KMS-11 (cell line): ENCODE measurements at regions not wholly inside any gene's neighbourhood (a gene's known extent, or its start where the extent isn't known, plus 50 kb on each side); places are given as distances from the start of the nearest gene placed in this dataset.

Experiments used
- H2AFZ ChIP-seq: fragments of 200-600 bp; sonication (generic); 2 replicates; pipeline ENCODE4 v1.6.1; 2016; ENCODE audit warnings: antibody characterized with exemption, mixed run types, low read depth
- H3K27ac ChIP-seq: fragments of 200-600 bp; sonication (generic); 2 replicates; pipeline ENCODE4 v1.6.1; 2016; ENCODE audit warnings: mild to moderate bottlenecking, mixed run types
- H3K27me3 ChIP-seq: fragments of 200-600 bp; sonication (generic); 2 replicates; pipeline ENCODE4 v1.6.1; 2017; ENCODE audit warnings: mild to moderate bottlenecking, low read depth, mixed run types, moderate library complexity; ENCODE audit not compliant: insufficient read depth
- H3K36me3 ChIP-seq: fragments of 200-600 bp; sonication (generic); 2 replicates; pipeline ENCODE4 v1.6.1; 2017; ENCODE audit warnings: mild to moderate bottlenecking, mixed run types; ENCODE audit not compliant: insufficient read depth
- H3K4me1 ChIP-seq: fragments of 200-600 bp; sonication (generic); 2 replicates; pipeline ENCODE4 v1.6.1; 2016; ENCODE audit warnings: mild to moderate bottlenecking, low read depth, mixed run types; ENCODE audit not compliant: poor library complexity, severe bottlenecking
- H3K4me2 ChIP-seq: fragments of 200-600 bp; sonication (generic); 2 replicates; pipeline ENCODE4 v1.7.0; 2016; ENCODE audit warnings: mild to moderate bottlenecking, mixed run types
- H3K4me3 ChIP-seq: fragments of 200-600 bp; sonication (generic); IDR thresholded peaks from 2 replicates; pipeline ENCODE4 v1.6.1; 2017; ENCODE audit warnings: low read depth, low read length, mixed read lengths; ENCODE audit not compliant: insufficient read depth
- H3K79me2 ChIP-seq: fragments of 200-600 bp; sonication (generic); 2 replicates; pipeline ENCODE4 v1.6.1; 2016; ENCODE audit warnings: low read depth, mixed run types; ENCODE audit not compliant: insufficient read depth
- H3K9ac ChIP-seq: fragments of 200-600 bp; sonication (generic); 2 replicates; pipeline ENCODE4 v1.6.1; 2016; ENCODE audit warnings: mild to moderate bottlenecking, mixed run types
- H4K20me1 ChIP-seq: fragments of 200-600 bp; sonication (generic); 2 replicates; pipeline ENCODE4 v1.6.1; 2016; ENCODE audit warnings: mild to moderate bottlenecking, mixed run types; ENCODE audit not compliant: insufficient read depth
- TF ChIP-seq, protein P1 (sequence below): fragments of 200-600 bp; sonication (generic); conservative IDR thresholded peaks from 2 replicates; pipeline ENCODE4 v1.6.1; 2017; ENCODE audit warnings: low read depth, mild to moderate bottlenecking, antibody characterized with exemption, low read length, moderate library complexity, mixed read lengths

DNA sequence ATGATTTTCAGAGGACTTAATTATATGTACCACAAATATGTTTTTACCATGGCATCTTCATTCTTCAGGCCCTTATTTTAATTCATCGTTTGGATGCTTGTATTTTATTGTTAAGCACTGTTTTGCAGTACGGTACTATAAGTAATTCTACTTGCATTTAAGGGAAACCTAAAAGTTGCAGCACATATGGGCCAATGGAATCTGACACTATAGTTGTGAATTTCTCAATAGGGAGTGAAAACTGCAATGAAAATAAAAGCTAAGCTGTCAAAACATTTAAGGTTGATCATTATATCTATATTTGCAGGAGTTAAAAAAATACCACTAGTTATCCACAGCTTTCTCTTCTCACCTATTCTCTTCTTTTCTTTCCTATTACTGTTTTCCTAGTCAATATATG lies 1071.8 kb downstream of the MAT2B start:
- Histone ChIP-seq H3K4me3 (no peak overlapping the region), H3K36me3 (no peaks in the 10 kb centered on the region), H2AFZ (no peak overlapping the region), H3K9ac (no peak overlapping the region), H3K27me3 (no peaks in the 10 kb centered on the region), H3K4me1 (no peaks in the 10 kb centered on the region), H3K79me2 (no peaks in the 10 kb centered on the region), H3K27ac (no peak overlapping the region), H3K4me2 (no peak overlapping the region), H4K20me1 (no peaks in the 10 kb centered on the region)
- TF ChIP-seq, protein P1, sequence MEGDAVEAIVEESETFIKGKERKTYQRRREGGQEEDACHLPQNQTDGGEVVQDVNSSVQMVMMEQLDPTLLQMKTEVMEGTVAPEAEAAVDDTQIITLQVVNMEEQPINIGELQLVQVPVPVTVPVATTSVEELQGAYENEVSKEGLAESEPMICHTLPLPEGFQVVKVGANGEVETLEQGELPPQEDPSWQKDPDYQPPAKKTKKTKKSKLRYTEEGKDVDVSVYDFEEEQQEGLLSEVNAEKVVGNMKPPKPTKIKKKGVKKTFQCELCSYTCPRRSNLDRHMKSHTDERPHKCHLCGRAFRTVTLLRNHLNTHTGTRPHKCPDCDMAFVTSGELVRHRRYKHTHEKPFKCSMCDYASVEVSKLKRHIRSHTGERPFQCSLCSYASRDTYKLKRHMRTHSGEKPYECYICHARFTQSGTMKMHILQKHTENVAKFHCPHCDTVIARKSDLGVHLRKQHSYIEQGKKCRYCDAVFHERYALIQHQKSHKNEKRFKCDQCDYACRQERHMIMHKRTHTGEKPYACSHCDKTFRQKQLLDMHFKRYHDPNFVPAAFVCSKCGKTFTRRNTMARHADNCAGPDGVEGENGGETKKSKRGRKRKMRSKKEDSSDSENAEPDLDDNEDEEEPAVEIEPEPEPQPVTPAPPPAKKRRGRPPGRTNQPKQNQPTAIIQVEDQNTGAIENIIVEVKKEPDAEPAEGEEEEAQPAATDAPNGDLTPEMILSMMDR, result no peak

DNA sequence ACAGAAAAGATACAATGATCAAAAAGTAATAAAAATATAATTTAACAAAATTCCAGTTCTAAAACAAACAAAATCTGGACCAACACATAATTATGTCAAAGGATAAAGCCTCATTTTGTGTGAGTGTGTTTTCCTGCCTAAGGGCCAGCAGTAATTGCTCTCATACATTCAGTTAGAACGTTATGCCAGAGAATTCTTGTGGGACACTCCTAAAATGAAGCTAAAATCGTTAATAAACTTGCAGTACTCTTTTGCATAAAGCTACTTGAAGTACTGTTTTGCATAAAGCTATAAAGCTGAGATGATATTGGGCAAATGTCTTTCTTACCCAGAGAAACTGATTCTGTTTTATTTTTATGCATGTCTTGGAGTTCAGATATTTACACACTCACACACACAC lies 1072.3 kb downstream of the MAT2B start:
- H3K27me3 ChIP-seq, result no peaks in the 10 kb centered on the region
- H3K4me2 ChIP-seq, result no peak overlapping the region
- H2AFZ ChIP-seq, result no peak overlapping the region
- no peaks in the 10 kb centered on the region for H3K4me1 ChIP-seq
- no peak overlapping the region for H3K4me3 ChIP-seq
- TF ChIP-seq, protein P1, result no peak
- no peak overlapping the region for H3K27ac ChIP-seq
- H3K36me3 ChIP-seq, result no peaks in the 10 kb centered on the region
- H3K79me2 ChIP-seq, result no peaks in the 10 kb centered on the region
- H4K20me1 ChIP-seq, result no peaks in the 10 kb centered on the region
- H3K9ac ChIP-seq, result no peak overlapping the region

- no peaks in the 10 kb centered on the region for H4K20me1 ChIP-seq
- H3K4me2 ChIP-seq, result no peak overlapping the region
- no peak overlapping the region for H3K4me3 ChIP-seq
- H3K9ac ChIP-seq, result no peak overlapping the region
- H3K79me2 ChIP-seq, result no peaks in the 10 kb centered on the region
- H3K4me1 ChIP-seq, result no peaks in the 10 kb centered on the region
- TF ChIP-seq, protein P1, result no peak
- H3K27me3 ChIP-seq, result no peaks in the 10 kb centered on the region
- H3K36me3 ChIP-seq, result no peaks in the 10 kb centered on the region
- H3K27ac ChIP-seq, result no peak overlapping the region
- no peak overlapping the region for H2AFZ ChIP-seq
These were observed 1073.0 kb downstream of the MAT2B start for GRCh38 chr5:164578401-164578800.

- no peaks in the 10 kb centered on the region for H4K20me1 ChIP-seq
- H3K79me2 ChIP-seq, result no peaks in the 10 kb centered on the region
- no peak overlapping the region for H3K27ac ChIP-seq
- no peaks in the 10 kb centered on the region for H3K36me3 ChIP-seq
- TF ChIP-seq, protein P1, result no peak
- no peak overlapping the region for H3K4me3 ChIP-seq
- H2AFZ ChIP-seq, result no peak overlapping the region
- no peaks in the 10 kb centered on the region for H3K27me3 ChIP-seq
- no peak overlapping the region for H3K4me2 ChIP-seq
- no peaks in the 10 kb centered on the region for H3K4me1 ChIP-seq
- H3K9ac ChIP-seq, result no peak overlapping the region
These were observed 1073.5 kb downstream of the MAT2B start for GRCh38 chr5:164578911-164579310.
